ENCODE measurements at regions not wholly inside any gene's neighbourhood (a gene's known extent, or its start where the extent isn't known, plus 50 kb on each side); places are given as distances from the start of the nearest gene placed in this dataset.
A peak's percentile ranks its signal among the peaks of the same experiment; 100 is the strongest.

GRCh38 chr7:118352867-118353453 lies 128.5 kb downstream of the ANKRD7 start:
- Histone ChIP-seq H2BK12ac (ENCODE audit: low read length in 2 of 2) (no peak overlapping the region), H3K4me1 (ENCODE audit: control insufficient read depth, insufficient read depth, low read depth, low read length) (no peaks in the 10 kb centered on the region), H4K8ac (ENCODE audit: low read length) (no peak overlapping the region), H3K14ac (ENCODE audit: low read length in 2 of 2) (no peak overlapping the region), H3K9ac (ENCODE audit: low read length) (no peak overlapping the region), H2AFZ (ENCODE audit: low read depth, low read length) (no peak overlapping the region), H3K4me2 (ENCODE audit: low read length, poor library complexity, severe bottlenecking) (no peak overlapping the region), H3K27me3 (ENCODE audit: control insufficient read depth in 1 of 2, insufficient read depth in 1 of 2, low read length in 2 of 2) (no peaks in the 10 kb centered on the region), H3K36me3 (ENCODE audit: control insufficient read depth in 1 of 2, insufficient read depth in 2 of 2, low read depth in 1 of 2, low read length in 2 of 2) (no peaks in the 10 kb centered on the region), H3K79me1 (replicated peaks; ENCODE audit: low read length, poor library complexity, severe bottlenecking) (no peaks in the 10 kb centered on the region), H2BK5ac (ENCODE audit: low read depth, low read length, poor library complexity, severe bottlenecking) (no peak overlapping the region), H3K9me3 (ENCODE audit: control insufficient read depth, low read length) (no peaks in the 10 kb centered on the region), H4K91ac (ENCODE audit: low read length) (no peak overlapping the region), H3K27ac (ENCODE audit: low read length, poor library complexity, severe bottlenecking) (no peak overlapping the region), H3K4ac (ENCODE audit: low read depth in 1 of 2, low read length in 2 of 2) (no peak overlapping the region), H2BK120ac (ENCODE audit: low read depth, low read length) (no peak overlapping the region), H2AK5ac (ENCODE audit: low read length, severe bottlenecking) (no peak overlapping the region), H3K4me3 (ENCODE audit: insufficient read depth in 1 of 2, low read depth in 1 of 2, low read length in 2 of 2) (no peak overlapping the region), H2BK15ac (ENCODE audit: low read depth, poor library complexity, severe bottlenecking) (no peak overlapping the region), H3K23ac (ENCODE audit: low read length in 2 of 2) (no peak overlapping the region), H3K18ac (ENCODE audit: low read depth in 1 of 2, low read length in 2 of 2) (no peak overlapping the region)
- 69% methylated on average over 2 of the region's 3 CpGs for WGBS
- DNase-seq, result peak; percentile 54

- no peak overlapping the region for H2AFZ ChIP-seq (ENCODE audit: low read depth, low read length)
- H3K27ac ChIP-seq (ENCODE audit: low read length, poor library complexity, severe bottlenecking), result no peak overlapping the region
- H2BK120ac ChIP-seq (ENCODE audit: low read depth, low read length), result no peak overlapping the region
- no peak overlapping the region for H2BK5ac ChIP-seq (ENCODE audit: low read depth, low read length, poor library complexity, severe bottlenecking)
- H2BK12ac ChIP-seq (ENCODE audit: low read length in 2 of 2), result no peak overlapping the region
- H3K27me3 ChIP-seq (ENCODE audit: control insufficient read depth in 1 of 2, insufficient read depth in 1 of 2, low read length in 2 of 2), result no peaks in the 10 kb centered on the region
- H3K4me3 ChIP-seq (ENCODE audit: insufficient read depth in 1 of 2, low read depth in 1 of 2, low read length in 2 of 2), result no peak overlapping the region
- H4K91ac ChIP-seq (ENCODE audit: low read length), result no peak overlapping the region
- WGBS, result 92% methylated on average over 3 of the region's 5 CpGs
- H3K9ac ChIP-seq (ENCODE audit: low read length), result no peak overlapping the region
- H2AK5ac ChIP-seq (ENCODE audit: low read length, severe bottlenecking), result no peak overlapping the region
- H3K36me3 ChIP-seq (ENCODE audit: control insufficient read depth in 1 of 2, insufficient read depth in 2 of 2, low read depth in 1 of 2, low read length in 2 of 2), result no peaks in the 10 kb centered on the region
- no peak for DNase-seq
- H3K4me1 ChIP-seq (ENCODE audit: control insufficient read depth, insufficient read depth, low read depth, low read length), result no peaks in the 10 kb centered on the region
- no peak overlapping the region for H3K23ac ChIP-seq (ENCODE audit: low read length in 2 of 2)
- H4K8ac ChIP-seq (ENCODE audit: low read length), result no peak overlapping the region
- no peak overlapping the region for H3K14ac ChIP-seq (ENCODE audit: low read length in 2 of 2)
- H3K4me2 ChIP-seq (ENCODE audit: low read length, poor library complexity, severe bottlenecking), result no peak overlapping the region
- no peak overlapping the region for H3K4ac ChIP-seq (ENCODE audit: low read depth in 1 of 2, low read length in 2 of 2)
- no peaks in the 10 kb centered on the region for H3K79me1 ChIP-seq (replicated peaks; ENCODE audit: low read length, poor library complexity, severe bottlenecking)
- no peak overlapping the region for H3K18ac ChIP-seq (ENCODE audit: low read depth in 1 of 2, low read length in 2 of 2)
- H2BK15ac ChIP-seq (ENCODE audit: low read depth, poor library complexity, severe bottlenecking), result no peak overlapping the region
- no peaks in the 10 kb centered on the region for H3K9me3 ChIP-seq (ENCODE audit: control insufficient read depth, low read length)
Observed at GRCh38 chr7:118366363-118366762, 141.9 kb downstream of the ANKRD7 start.

- Histone ChIP-seq H3K9ac (ENCODE audit: low read length) (no peak overlapping the region), H3K79me1 (replicated peaks; ENCODE audit: low read length, poor library complexity, severe bottlenecking) (no peaks in the 10 kb centered on the region), H2BK5ac (ENCODE audit: low read depth, low read length, poor library complexity, severe bottlenecking) (no peak overlapping the region), H3K27ac (ENCODE audit: low read length, poor library complexity, severe bottlenecking) (no peak overlapping the region), H3K14ac (ENCODE audit: low read length in 2 of 2) (no peak overlapping the region), H3K4ac (ENCODE audit: low read depth in 1 of 2, low read length in 2 of 2) (no peak overlapping the region), H3K18ac (ENCODE audit: low read depth in 1 of 2, low read length in 2 of 2) (no peak overlapping the region), H3K4me2 (ENCODE audit: low read length, poor library complexity, severe bottlenecking) (no peak overlapping the region), H3K4me3 (ENCODE audit: insufficient read depth in 1 of 2, low read depth in 1 of 2, low read length in 2 of 2) (no peak overlapping the region), H3K4me1 (ENCODE audit: control insufficient read depth, insufficient read depth, low read depth, low read length) (no peaks in the 10 kb centered on the region), H2BK15ac (ENCODE audit: low read depth, poor library complexity, severe bottlenecking) (no peak overlapping the region), H4K91ac (ENCODE audit: low read length) (no peak overlapping the region), H3K9me3 (ENCODE audit: control insufficient read depth, low read length) (no peaks in the 10 kb centered on the region), H3K23ac (ENCODE audit: low read length in 2 of 2) (no peak overlapping the region), H2BK120ac (ENCODE audit: low read depth, low read length) (no peak overlapping the region), H2BK12ac (ENCODE audit: low read length in 2 of 2) (no peak overlapping the region), H4K8ac (ENCODE audit: low read length) (no peak overlapping the region), H3K27me3 (ENCODE audit: control insufficient read depth in 1 of 2, insufficient read depth in 1 of 2, low read length in 2 of 2) (no peaks in the 10 kb centered on the region), H2AK5ac (ENCODE audit: low read length, severe bottlenecking) (no peak overlapping the region), H3K36me3 (ENCODE audit: control insufficient read depth in 1 of 2, insufficient read depth in 2 of 2, low read depth in 1 of 2, low read length in 2 of 2) (no peaks in the 10 kb centered on the region), H2AFZ (ENCODE audit: low read depth, low read length) (no peak overlapping the region)
- DNase-seq, result no peak
Observed at GRCh38 chr7:118368958-118369357, 144.5 kb downstream of the ANKRD7 start.

DNA sequence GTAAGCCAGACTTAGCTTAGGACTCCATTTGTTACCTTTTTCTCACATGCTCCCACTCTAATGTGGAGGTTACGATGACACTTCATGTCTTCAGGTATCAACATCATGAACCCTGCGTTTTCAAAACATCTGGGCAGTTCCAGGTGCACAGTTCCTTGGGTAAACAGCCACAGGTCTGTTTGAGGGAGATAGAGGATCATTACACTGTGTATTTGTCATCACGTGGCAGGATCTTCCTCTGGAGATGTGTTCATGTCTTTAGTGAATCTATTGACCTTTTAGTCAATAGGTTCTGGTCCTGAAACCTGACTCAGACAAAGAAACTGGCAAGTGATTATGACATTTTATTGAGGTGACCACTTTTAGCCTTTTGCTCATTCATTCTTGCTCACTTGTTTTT lies 145.5 kb downstream of the ANKRD7 start:
- no peak overlapping the region for H3K14ac ChIP-seq (ENCODE audit: low read length in 2 of 2)
- no peak overlapping the region for H3K23ac ChIP-seq (ENCODE audit: low read length in 2 of 2)
- H4K91ac ChIP-seq (ENCODE audit: low read length), result no peak overlapping the region
- no peak overlapping the region for H2AFZ ChIP-seq (ENCODE audit: low read depth, low read length)
- no peak overlapping the region for H4K8ac ChIP-seq (ENCODE audit: low read length)
- H3K4me3 ChIP-seq (ENCODE audit: insufficient read depth in 1 of 2, low read depth in 1 of 2, low read length in 2 of 2), result no peak overlapping the region
- DNase-seq, result no peak
- H2BK15ac ChIP-seq (ENCODE audit: low read depth, poor library complexity, severe bottlenecking), result no peak overlapping the region
- H3K4me1 ChIP-seq (ENCODE audit: control insufficient read depth, insufficient read depth, low read depth, low read length), result no peaks in the 10 kb centered on the region
- no peaks in the 10 kb centered on the region for H3K36me3 ChIP-seq (ENCODE audit: control insufficient read depth in 1 of 2, insufficient read depth in 2 of 2, low read depth in 1 of 2, low read length in 2 of 2)
- no peak overlapping the region for H3K18ac ChIP-seq (ENCODE audit: low read depth in 1 of 2, low read length in 2 of 2)
- no peak overlapping the region for H3K4me2 ChIP-seq (ENCODE audit: low read length, poor library complexity, severe bottlenecking)
- no peak overlapping the region for H3K9ac ChIP-seq (ENCODE audit: low read length)
- no peak overlapping the region for H2AK5ac ChIP-seq (ENCODE audit: low read length, severe bottlenecking)
- WGBS, result 88% methylated on average over 3 of the region's 3 CpGs
- H3K27ac ChIP-seq (ENCODE audit: low read length, poor library complexity, severe bottlenecking), result no peak overlapping the region
- H3K79me1 ChIP-seq (replicated peaks; ENCODE audit: low read length, poor library complexity, severe bottlenecking), result no peaks in the 10 kb centered on the region
- H3K9me3 ChIP-seq (ENCODE audit: control insufficient read depth, low read length), result no peaks in the 10 kb centered on the region
- H2BK120ac ChIP-seq (ENCODE audit: low read depth, low read length), result no peak overlapping the region
- no peak overlapping the region for H2BK5ac ChIP-seq (ENCODE audit: low read depth, low read length, poor library complexity, severe bottlenecking)
- no peak overlapping the region for H2BK12ac ChIP-seq (ENCODE audit: low read length in 2 of 2)
- no peak overlapping the region for H3K4ac ChIP-seq (ENCODE audit: low read depth in 1 of 2, low read length in 2 of 2)
- no peaks in the 10 kb centered on the region for H3K27me3 ChIP-seq (ENCODE audit: control insufficient read depth in 1 of 2, insufficient read depth in 1 of 2, low read length in 2 of 2)

Data from mesenchymal stem cell (in vitro differentiated cells and primary cell).